ENCODE measurements at regions not wholly inside any gene's neighbourhood (a gene's known extent, or its start where the extent isn't known, plus 50 kb on each side); places are given as distances from the start of the nearest gene placed in this dataset.

GRCh38 chr11:105520706-105521345 is 89.0 kb upstream of the GRIA4 start:
- Histone ChIP-seq H3K4me3 (no peak overlapping the region), H3K4me1 (no peaks in the 10 kb centered on the region), H3K9me3 (no peaks in the 10 kb centered on the region), H3K27ac (no peak overlapping the region), H3K27me3 (ENCODE audit: low read depth) (no peaks in the 10 kb centered on the region), H3K36me3 (no peaks in the 10 kb centered on the region)
- intact Hi-C loops (cut with DNase I), result no loop called here
- no peak for ATAC-seq
- DNase-seq, result no peak
- TF ChIP-seq CTCF (IDR thresholded peaks at IDR 0.05), result no peak

GRCh38 chr11:105507496-105508254 is 102.2 kb upstream of the GRIA4 start:
- no peaks in the 10 kb centered on the region for H3K36me3 ChIP-seq
- intact Hi-C loops (cut with DNase I), result no loop called here
- no peaks in the 10 kb centered on the region for H3K9me3 ChIP-seq
- no peak overlapping the region for H3K4me3 ChIP-seq
- no peak for DNase-seq
- no peaks in the 10 kb centered on the region for H3K4me1 ChIP-seq
- no peak for ATAC-seq
- no peaks in the 10 kb centered on the region for H3K27me3 ChIP-seq (ENCODE audit: low read depth)
- no peak for TF ChIP-seq CTCF (IDR thresholded peaks at IDR 0.05)
- no peak overlapping the region for H3K27ac ChIP-seq

- Histone ChIP-seq H3K4me1 (no peaks in the 10 kb centered on the region), H3K4me3 (no peak overlapping the region), H3K36me3 (no peaks in the 10 kb centered on the region), H3K27ac (no peak overlapping the region), H3K9me3 (no peaks in the 10 kb centered on the region), H3K27me3 (ENCODE audit: low read depth) (no peaks in the 10 kb centered on the region)
- intact Hi-C loops (cut with DNase I), result no loop called here
- DNase-seq (no peak), ATAC-seq (no peak)
- TF ChIP-seq CTCF (IDR thresholded peaks at IDR 0.05), result no peak
Observed at GRCh38 chr11:105492010-105492409, 117.9 kb upstream of the GRIA4 start.

DNA sequence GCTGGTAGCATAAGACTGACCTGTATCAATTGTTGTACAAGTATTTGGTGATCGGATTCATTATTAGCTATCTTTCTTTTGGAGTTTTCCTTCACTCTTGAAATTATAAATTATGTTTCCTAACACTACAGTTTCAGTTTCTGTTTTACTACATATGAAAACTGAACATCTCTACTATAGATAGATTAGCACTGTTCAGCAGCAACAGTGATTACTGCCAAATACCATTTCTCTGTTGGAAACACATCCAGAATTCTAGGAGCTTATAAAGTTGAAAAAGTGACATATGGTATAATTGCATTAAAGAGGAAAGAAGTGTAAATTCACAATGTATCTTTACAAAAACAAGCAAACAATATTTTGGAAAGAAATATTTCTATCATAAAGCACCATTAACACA is 118.5 kb upstream of the GRIA4 start:
- intact Hi-C loops (cut with DNase I), result no loop called here
- no peak for ATAC-seq
- Histone ChIP-seq H3K27me3 (ENCODE audit: low read depth) (no peaks in the 10 kb centered on the region), H3K4me3 (no peak overlapping the region), H3K27ac (no peak overlapping the region), H3K9me3 (no peaks in the 10 kb centered on the region), H3K4me1 (no peaks in the 10 kb centered on the region), H3K36me3 (no peaks in the 10 kb centered on the region)
- DNase-seq, result no peak
- no peak for TF ChIP-seq CTCF (IDR thresholded peaks at IDR 0.05)

DNA sequence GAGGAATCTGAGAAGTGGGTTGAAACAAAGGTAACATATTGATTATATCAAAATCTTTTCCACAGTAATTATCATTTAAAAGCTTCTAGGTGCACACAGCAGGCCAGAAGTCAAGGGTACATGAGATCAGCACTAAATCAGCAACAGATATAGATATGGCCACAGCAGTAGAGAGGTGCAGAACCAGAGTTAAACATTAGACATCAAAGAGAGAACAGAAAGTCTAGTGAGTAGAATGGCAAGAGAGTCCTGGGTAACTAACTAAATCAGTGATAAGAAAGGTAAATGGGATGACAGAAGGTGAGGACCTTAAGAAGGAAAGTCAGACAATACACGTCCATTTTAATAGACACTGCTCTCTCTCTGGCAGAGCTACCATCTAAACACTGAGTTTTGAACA is 119.5 kb upstream of the GRIA4 start:
- Histone ChIP-seq H3K4me1 (no peaks in the 10 kb centered on the region), H3K27ac (no peak overlapping the region), H3K9me3 (no peaks in the 10 kb centered on the region), H3K27me3 (ENCODE audit: low read depth) (no peaks in the 10 kb centered on the region), H3K36me3 (no peaks in the 10 kb centered on the region), H3K4me3 (no peak overlapping the region)
- DNase-seq (no peak), ATAC-seq (no peak)
- no peak for TF ChIP-seq CTCF (IDR thresholded peaks at IDR 0.05)
- intact Hi-C loops (cut with DNase I), result no loop called here

Measured in lower lobe of right lung (tissue), 2 donors.